Nephron progenitor cell (in vitro differentiated cells): ENCODE measurements at regions not wholly inside any gene's neighbourhood (a gene's known extent, or its start where the extent isn't known, plus 50 kb on each side); places are given as distances from the start of the nearest gene placed in this dataset.

Experiments
- DNase-seq: peaks from one replicate; pipeline ENCODE4 v3.0.0; 2021
- H3K27ac Mint-ChIP-seq: 2 replicates; pipeline ENCODE4 v1.8.0; 2021; ENCODE audit warnings: mild to moderate bottlenecking, moderate library complexity, mixed read lengths
- H3K27me3 Mint-ChIP-seq: 2 replicates; pipeline ENCODE4 v1.8.0; 2021; ENCODE audit warnings: mild to moderate bottlenecking, low read depth, mixed read lengths; ENCODE audit not compliant: poor library complexity
- H3K36me3 Mint-ChIP-seq: 2 replicates; pipeline ENCODE4 v1.8.0; 2021; ENCODE audit warnings: low read depth, mixed read lengths
- H3K4me1 Mint-ChIP-seq: 2 replicates; pipeline ENCODE4 v1.8.0; 2021; ENCODE audit warnings: mixed read lengths
- H3K4me3 Mint-ChIP-seq: 2 replicates; pipeline ENCODE4 v1.8.0; 2021; ENCODE audit warnings: mild to moderate bottlenecking, moderate library complexity, mixed read lengths
- H3K9me3 Mint-ChIP-seq: 2 replicates; pipeline ENCODE4 v1.8.0; 2021; ENCODE audit warnings: mild to moderate bottlenecking, moderate library complexity, mixed read lengths
- CTCF ChIP-seq: fragments of 200-600 bp; sonication (generic); IDR thresholded peaks from 2 replicates; pipeline ENCODE4 v1.5.0; 2021; ENCODE audit warnings: antibody characterized with exemption

- no peak for DNase-seq
- peaks cover 23% of the 10 kb centered on the region for H3K27me3 Mint-ChIP-seq
- H3K4me1 Mint-ChIP-seq = no peaks in the 10 kb centered on the region
- no peaks in the 10 kb centered on the region for H3K36me3 Mint-ChIP-seq
- no peaks in the 10 kb centered on the region for H3K9me3 Mint-ChIP-seq
- no peak for TF ChIP-seq CTCF
- H3K27ac Mint-ChIP-seq = no peak overlapping the region
- no peak overlapping the region for H3K4me3 Mint-ChIP-seq
These were observed 121.1 kb upstream of the IL12B start for GRCh38 chr5:159451197-159452052.

DNA sequence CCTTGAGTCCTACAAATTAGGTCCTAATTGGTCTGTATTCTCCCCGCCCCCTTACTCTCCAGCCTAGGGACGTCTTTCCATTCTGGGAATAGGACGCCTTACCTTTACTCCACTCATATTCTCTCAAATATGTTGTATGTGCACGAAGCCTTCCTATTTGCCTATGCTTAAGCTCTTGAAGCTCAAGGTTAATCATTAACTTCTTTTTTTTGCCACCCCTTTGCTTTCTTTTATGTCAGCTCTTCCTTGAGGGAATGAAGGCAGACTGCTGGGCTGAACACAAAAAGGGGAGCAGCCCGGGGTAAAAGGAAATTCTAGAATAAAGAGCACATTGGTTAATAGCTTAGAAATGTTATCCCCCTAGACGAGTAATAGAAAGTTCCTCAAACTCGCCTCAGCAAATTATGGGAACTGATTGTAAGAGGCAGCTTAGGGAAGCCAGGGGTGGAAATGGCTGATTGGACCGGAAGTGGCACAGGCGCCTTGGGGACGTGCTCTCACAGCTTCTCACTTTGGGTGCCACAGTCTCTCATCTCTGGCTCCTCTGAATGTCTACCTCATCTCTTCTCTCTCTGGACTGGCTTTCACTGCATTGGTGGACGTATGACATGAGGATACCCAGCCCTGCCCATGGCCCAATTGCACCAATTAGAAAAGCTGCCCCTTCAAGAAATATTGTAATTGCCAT, 122.3 kb upstream of the IL12B start:
- no peak for DNase-seq
- no peaks in the 10 kb centered on the region for H3K4me1 Mint-ChIP-seq
- no peaks in the 10 kb centered on the region for H3K9me3 Mint-ChIP-seq
- no peaks in the 10 kb centered on the region for H3K36me3 Mint-ChIP-seq
- TF ChIP-seq CTCF = no peak
- H3K27me3 Mint-ChIP-seq = peaks cover 16% of the 10 kb centered on the region
- no peak overlapping the region for H3K4me3 Mint-ChIP-seq
- no peak overlapping the region for H3K27ac Mint-ChIP-seq

DNA sequence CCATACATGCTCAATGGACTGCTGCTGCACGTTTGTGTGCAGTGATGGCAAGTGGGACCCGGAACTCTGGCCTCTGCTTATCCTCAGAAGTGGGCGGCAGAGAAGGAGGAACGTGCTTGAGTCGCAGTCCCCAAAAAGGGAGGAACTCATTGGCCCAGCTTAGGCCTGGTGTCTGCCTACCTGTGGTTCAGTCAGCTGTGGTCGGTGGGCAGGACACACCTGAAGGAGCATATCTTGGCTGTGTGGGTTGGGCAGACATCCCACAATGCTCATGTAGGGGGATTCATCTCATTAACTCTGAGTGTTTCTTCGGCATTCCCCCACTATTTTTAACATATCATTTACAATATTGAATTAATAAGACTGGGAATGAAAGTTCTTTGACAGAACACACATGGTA, 122.9 kb upstream of the IL12B start:
- no peak for TF ChIP-seq CTCF
- Mint-ChIP-seq H3K27ac (no peak overlapping the region), H3K4me3 (no peak overlapping the region), H3K4me1 (no peaks in the 10 kb centered on the region), H3K27me3 (peaks cover 16% of the 10 kb centered on the region), H3K9me3 (no peaks in the 10 kb centered on the region), H3K36me3 (no peaks in the 10 kb centered on the region)
- DNase-seq = no peak

GRCh38 chr5:159456261-159456660, 126.0 kb upstream of the IL12B start:
- no peak for DNase-seq

DNA sequence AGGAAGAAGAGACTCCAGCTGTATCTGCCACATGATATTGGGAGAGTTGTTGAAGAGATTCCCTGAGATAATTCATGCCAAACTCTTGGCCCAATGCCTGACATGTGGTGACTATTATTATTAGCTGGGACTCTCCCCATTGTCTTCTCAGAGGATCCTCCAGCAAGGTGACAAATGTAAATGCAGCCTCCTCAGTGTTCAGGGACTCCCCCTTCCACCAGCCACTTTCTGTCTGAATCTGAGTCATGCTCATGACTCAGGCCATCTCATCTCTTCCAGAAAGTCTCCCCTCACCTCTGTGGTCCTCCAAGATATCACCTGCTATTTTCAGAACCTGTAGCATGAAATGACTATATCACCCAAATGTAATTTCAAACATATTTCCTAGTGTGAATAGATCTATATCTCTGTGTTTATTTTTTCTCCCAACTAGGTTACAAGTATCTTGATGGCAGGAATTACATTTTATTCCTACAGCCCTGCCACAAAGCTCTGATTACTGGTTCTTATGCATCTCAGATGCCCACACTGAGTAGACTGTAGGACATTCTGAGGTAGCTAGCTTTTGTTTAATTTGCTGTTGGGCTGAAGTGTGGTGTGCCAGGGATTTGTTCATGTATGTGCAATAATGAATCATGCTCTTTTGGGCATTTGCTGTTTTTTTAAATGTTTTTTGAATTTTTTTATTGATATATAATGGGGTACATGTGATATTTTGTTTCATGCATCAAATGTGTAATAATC, 126.6 kb upstream of the IL12B start:
- DNase-seq = no peak
- Mint-ChIP-seq H3K27me3 (peaks cover 29% of the 10 kb centered on the region), H3K27ac (no peak overlapping the region), H3K36me3 (no peaks in the 10 kb centered on the region), H3K4me3 (no peak overlapping the region), H3K4me1 (no peaks in the 10 kb centered on the region), H3K9me3 (no peaks in the 10 kb centered on the region)
- no peak for TF ChIP-seq CTCF

More at GRCh38 chr5:159456261-159456660, 126.0 kb upstream of the IL12B start:
- TF ChIP-seq CTCF = no peak
- Mint-ChIP-seq H3K36me3 (no peaks in the 10 kb centered on the region), H3K4me1 (no peaks in the 10 kb centered on the region), H3K27ac (no peak overlapping the region), H3K27me3 (peaks cover 29% of the 10 kb centered on the region), H3K9me3 (no peaks in the 10 kb centered on the region), H3K4me3 (no peak overlapping the region)
